ENCODE measurements at regions not wholly inside any gene's neighbourhood (a gene's known extent, or its start where the extent isn't known, plus 50 kb on each side); places are given as distances from the start of the nearest gene placed in this dataset.
"Not testable (repeated sequence)": the region's sequence is repeated elsewhere in the genome, so short reads cannot be mapped to it uniquely, and the experiment has no call there.

DNA sequence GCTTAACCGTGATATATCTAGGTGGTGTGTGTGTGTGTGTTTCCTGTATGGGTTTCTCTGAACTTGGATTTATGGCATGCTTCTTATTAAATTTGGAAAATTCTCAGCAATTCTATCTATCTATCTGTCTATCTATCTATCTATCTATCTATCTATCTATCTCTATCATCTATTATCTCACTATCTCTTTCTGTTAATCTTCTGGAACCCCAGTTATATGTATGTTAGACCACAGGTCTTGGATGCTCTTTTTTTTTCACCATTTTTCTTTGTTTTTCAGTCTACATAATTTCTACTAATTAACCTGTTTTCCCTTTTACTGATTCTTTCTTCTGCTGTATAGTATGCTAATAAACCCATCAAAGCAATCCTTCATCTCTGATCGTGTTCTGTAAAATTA lies 538.0 kb downstream of the PTPRU start:
- DNase-seq = no peak

DNA sequence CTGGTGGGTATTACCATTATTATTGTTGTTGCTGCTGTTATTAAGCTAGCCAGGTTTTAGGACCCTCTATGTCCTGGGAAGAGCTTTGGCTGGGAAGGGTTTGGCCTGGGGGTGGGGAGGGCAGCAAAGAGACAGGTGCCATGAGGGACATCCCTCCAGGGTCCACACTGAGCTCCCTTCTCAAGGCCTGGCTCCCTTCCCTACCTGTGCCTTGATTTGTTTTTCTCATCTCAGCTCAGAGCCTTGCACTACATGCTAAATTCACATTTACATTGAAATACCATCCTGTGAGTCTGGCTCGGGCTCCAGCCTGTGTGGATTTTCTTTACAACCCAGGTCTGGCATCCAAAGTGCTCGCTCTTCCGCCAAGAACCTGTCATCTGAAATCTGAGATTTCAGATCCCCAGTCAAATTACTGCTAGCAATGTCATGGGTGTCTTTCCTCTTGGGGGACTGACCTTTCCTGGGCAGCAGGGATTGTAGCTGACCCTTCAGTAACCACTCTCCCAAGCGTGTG lies 536.3 kb downstream of the PTPRU start:
- DNase-seq = no peak

DNA sequence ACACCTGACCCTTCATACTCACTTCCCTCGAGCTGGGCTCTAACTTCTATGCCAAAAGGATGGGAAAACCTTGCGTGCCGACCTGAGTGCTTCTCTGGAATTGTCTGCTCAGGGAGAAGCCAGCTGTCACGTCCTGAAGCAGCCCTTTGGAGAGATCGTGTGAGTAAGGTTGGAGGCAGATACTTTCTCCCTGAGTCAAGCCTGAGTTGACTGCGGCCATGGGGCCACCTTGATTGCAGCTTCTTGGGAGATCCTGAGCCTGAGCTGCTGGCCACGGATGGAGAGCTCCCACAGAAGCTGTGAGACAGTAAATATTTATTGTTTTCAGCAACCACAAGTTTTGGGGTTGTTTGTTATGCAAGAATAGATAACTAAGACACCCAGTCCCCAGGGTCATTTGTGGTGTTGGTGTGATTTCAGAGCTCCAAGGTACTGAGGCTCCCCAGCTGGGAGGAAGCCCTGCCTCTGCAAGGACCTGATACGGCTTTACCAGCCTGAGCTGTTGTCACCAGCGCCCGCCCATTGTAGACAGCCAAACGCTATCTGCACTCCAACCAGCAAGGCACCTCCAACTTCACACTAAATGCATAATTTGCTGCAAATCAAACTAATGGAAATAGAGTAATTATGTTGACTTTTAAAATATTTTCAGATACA lies 531.6 kb downstream of the PTPRU start:
- no peak for DNase-seq

DNA sequence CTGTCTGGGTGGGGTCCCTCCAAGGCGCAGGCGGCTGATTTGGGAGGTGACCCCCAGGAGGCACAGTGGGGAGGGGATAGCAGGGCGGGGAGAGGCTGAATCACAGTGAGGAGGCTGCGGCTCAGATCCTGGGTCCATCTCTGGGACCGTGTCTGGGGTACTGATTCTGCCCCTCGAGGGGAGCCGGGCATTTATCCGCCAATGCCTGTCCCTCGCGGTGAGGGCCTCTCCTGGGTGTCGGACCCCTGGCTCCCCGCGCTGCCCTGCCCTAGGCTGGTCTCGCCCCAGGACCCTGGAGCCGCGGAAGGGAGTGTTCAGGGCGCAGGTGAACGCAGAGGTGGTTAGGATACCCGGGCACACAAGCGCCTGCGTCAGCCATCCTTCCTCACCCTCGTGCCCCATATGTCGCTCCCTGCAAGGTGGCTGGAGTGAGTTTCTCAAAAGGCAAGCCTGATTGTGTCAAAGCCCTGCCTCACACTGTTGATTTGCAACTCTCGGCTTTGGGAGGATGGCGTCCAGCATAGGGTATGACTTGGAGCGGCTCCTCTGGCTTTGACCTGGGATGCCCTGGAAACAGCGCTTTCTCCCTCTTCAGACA lies 530.9 kb downstream of the PTPRU start:
- DNase-seq = no peak

DNA sequence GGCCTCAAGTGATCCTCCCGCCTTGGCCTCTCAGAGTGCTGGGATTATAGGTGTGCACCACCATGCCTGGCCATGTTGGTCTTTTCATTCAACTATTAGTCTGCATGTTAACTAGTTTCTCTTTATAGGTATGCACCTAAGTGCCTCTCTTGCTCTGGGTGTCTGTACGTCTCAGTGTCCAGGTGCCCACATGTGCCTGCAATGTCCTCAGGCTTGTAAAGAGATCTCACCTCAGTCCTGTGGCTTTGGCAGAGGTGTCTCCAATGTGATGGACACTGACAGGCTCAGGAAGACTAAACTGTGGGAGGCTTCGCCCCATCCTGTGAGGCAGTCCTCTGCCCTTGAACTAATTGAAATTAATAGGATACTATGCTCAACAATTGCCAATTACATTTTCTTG lies 526.3 kb downstream of the PTPRU start:
- no peak for DNase-seq

DNA sequence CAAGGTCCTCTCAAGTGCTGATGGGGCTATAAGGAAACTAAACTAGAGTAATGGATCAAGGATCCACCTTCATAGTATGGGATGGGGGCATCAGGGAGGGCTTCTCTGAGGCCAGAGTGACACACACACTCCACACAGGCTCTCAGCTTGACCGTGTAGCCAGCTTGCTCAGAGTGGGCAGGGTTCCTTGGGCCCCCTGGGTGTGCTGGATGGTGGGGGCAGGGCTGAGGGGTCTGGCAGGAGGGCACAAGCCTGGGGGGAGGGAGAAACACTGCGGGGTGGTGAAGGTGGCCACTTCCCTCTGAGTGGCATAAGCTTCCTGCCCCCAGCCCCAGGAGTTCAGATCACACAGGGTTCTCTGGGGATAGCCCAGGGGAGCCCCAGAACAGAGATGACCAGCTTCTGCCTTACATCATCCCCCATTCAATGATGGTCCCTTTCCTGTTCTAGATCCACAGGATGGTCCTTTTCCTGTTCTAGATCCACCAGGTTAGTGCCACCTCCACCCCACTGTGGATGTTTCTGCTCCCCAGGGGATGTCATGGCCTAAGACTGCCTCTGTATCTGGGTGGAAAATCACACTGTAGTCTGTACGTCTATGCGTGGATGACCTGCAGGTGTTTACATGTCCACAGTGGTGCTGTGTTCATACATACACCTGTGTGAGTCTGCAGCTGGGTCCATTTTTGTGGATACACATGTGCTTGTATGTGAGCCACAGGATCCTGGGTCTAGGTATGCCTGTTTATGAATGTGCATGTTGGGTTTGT lies 525.0 kb downstream of the PTPRU start:
- no peak for DNase-seq

DNA sequence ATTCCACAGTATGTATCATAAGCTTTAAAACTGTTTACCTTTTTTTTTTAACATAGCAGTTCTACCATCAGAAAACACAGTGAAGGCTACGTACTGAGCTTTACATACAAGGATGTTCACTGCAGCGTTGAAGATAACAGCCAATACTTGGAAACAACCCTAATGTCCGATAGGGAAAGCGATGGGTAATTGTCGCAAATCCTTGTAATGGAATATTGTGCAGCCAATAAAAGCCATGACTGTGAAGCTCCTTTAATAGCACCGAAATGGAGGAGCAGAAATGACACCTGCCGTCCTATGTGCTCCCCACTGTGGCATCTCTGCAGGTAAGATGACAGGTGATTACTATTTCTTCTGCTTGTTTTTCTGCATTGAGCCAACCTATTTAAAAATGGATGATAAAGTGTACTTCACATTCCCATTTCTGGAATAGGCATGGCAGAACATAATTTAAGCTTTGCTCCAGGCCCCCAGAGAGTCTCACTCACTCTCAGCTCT lies 523.8 kb downstream of the PTPRU start:
- no peak for DNase-seq

DNA sequence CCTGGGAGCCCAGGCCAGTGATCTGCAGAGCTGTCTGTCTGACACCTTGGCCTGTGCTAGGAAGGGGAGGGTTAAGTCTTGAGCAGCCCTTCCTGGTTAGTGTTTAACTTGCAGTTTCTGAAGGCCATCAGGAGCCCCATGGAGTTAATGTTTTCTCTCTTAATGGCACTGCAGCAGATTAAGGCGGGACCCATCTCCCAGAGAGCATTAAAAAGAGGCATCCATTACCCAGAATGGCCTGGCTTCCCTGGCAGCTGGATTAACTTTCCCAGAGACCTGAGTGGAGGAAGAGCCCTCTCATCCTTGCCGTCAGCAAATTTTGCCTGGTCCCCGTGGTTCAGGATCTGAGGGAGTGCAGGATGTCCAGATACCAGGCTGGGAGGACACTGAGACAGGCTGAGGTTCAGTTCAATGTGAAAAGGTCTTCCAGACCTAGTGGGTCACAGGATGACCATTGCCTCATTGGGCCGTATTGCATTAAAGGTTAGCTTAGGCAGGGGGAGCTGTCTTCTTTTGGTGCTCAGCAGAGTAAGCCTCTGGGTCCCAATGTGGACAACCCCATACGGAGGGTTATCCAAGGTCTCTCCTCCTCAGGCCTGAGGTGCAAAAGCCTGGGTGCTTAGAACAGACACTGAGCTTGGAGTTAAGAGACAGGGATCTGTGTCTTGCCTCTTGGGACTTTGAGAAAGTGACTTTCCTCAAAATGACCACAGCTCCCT lies 522.6 kb downstream of the PTPRU start:
- no peak for DNase-seq

DNA sequence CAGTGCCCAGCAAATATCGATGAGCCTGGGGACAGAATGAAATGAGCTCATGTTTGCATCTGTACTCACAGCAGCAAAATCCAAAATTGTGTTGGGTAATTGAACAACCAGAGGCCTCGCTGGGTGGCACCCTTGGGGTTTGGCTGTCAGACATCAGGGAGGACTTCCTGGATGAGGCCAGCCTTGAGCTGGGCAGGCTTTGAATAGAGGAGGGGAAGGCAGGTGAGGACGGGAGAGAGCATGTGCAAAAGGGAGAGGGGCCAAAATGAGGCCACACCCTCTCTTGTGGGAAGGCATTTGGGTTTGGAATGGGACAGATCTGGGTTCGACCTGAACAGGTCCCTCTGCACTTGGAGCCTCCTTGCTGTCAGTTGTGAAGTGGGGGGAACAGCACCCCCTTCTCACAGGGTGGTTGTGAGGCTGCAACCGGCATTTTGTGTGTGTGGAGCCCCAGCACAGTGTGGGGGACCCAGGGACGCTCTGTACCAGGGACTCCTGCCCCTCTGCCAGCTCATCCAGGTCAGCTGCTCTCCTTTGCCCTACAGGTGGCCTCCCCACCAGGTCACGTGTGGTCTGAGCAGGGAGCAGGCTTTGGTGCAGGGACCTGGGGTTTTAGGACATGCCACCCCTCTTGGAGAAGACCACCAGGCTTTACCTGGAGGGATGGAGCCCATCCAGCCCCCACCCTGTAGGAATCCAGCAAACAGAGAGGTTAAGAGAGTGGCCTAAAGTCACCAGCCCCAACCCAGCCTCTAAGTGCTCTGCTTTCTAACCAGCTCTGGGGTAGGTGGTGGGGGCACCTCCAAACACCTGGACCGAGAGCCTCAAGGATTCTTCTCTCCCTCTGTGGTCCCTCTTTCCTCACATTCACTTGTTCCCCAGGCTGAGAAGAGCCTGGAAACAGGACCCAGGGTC lies 521.8 kb downstream of the PTPRU start:
- no peak for DNase-seq

DNA sequence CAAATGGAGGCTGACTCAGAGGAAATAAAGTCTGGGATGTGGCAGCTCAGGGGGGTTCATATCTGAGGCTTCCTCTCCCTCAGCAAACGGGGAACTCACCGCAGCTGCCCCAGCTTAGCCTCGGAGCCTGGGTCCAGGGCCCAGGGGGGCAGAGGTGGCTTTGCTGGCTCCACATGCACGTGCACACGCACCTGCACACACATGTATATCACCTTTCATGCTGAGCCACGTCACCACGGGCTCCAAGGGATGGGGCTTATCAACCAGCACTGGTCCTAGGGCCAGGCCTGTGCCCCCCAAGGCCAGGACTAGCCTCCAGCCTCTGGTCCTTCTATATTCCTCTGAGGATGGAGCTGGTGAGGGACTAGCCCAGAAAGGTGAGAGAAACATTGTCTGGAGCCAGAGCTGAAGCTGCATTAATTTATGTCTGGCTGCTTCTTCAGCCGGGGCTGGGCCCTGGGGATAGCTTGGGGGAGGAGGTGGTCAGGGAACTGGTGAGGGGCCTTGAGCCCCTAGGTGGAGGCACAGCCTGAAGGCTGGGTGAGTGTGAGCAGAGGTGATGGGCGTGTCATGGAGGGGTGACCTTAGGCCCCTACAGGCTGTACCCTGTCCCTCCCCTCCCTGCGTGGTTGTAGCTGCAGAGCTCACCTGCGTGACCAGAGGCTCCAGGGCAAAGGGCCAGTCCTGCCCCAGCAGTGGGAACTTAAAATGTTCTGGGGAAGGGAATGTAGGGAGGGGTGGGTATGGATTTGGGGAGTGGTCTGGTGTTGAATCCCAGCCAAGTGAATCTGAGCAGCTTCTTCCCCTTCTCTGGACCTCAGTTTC lies 520.8 kb downstream of the PTPRU start:
- DNase-seq = no peak

DNA sequence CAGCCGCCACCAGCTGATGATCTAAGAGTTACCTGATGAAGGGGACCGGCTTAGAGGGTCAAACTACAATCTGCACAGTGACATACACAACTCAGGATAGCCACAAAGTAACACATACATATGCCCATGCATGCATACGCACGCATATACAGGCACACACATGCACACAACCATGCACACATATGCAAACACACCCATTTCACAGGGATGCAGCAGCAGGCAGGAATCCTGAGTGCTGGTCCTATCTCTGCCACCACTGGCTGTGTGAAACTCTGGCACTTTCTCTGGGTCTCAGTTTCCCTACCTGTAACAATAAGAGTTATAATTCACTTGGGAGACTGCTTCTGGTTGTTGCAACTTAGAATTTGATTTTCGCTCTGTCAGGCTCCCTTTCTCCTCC lies 520.2 kb downstream of the PTPRU start:
- DNase-seq = no peak

DNA sequence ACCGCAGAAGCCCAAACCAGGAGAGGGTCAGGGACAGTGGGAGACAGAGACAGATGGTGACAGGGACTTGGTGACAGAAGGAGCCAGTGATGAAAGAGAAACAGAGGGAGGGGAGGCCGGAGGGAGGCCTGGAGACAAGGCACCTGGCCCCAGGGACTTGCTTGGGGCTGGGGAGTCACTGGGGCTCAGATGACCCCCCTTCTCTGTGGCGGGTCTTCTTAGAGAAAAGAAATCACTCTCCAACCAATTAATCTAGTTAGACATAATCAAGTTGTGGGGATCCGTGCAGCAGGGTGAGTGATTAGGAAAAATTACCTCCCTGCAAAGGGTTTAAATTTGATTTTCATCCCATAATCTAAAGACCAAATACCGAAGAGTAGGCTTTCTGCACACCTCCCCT lies 519.8 kb downstream of the PTPRU start:
- no peak for DNase-seq

DNA sequence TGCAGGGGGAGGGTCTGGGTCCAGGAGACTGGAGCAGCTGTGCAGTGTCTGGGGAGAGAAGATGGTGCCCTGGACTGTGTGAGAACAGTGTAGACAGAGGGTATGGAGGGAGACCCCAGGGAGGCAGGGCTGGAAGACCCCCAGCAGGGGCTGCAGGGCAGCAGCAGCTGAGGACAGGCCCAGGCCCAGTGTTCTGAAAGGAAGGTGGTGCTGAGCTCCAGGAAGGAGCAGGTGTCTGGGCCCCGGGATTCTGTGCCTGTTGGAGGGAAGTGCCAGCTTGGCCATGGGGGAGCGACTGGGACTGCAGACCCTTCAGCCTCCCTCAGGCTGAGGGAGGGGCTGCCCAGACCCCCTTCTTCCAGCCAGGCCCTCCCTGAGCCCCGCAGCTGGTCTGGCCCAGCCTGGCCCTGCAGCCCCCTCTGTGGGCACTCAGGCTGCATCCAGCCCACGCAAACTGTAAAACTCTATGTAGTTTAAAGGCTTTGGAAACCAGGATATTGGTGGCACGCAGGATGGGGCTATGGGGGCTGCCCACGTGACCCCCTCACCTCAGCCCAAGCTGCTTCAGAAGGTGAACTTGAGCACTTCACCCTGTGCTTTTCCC lies 519.2 kb downstream of the PTPRU start:
- not testable (repeated sequence) for DNase-seq

DNA sequence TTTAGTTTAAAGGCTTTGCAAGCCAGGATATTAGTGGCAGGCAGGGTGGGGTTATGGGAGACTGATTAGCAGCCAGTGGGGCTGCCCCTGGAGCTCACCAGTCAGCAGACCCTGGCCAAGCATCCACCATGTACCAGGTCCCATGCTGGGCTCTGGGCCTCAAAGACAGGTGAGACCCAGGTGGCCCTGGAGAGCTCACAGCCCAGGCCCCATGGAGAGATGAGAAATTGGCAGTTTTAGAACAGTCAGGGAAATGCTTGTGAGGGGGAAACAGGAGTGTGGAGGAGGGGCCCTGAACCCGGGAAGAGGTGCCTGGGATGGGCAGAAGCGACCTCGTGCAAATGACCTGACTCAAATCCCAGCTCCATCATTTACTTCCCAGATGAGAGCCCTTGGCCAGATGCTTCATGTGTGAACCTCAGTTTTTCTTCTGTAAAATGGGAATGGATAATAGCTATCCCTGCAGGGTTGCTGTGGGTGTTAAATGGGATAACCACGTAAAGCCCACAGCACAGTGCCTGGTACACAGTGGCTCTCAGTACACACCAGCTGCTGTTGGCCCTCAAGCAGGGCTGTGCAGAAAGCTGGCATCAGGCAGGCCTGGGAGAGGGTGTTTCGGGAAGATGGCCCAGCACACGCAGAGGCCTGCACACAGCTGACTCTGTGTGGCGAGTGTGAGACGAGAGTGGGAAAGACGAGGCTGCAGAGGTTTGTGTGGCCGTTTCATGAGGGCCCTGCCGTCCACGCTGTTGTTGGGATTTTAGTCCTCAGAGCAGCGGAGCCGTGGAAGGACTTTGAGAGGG lies 518.5 kb downstream of the PTPRU start:
- no peak for DNase-seq

DNA sequence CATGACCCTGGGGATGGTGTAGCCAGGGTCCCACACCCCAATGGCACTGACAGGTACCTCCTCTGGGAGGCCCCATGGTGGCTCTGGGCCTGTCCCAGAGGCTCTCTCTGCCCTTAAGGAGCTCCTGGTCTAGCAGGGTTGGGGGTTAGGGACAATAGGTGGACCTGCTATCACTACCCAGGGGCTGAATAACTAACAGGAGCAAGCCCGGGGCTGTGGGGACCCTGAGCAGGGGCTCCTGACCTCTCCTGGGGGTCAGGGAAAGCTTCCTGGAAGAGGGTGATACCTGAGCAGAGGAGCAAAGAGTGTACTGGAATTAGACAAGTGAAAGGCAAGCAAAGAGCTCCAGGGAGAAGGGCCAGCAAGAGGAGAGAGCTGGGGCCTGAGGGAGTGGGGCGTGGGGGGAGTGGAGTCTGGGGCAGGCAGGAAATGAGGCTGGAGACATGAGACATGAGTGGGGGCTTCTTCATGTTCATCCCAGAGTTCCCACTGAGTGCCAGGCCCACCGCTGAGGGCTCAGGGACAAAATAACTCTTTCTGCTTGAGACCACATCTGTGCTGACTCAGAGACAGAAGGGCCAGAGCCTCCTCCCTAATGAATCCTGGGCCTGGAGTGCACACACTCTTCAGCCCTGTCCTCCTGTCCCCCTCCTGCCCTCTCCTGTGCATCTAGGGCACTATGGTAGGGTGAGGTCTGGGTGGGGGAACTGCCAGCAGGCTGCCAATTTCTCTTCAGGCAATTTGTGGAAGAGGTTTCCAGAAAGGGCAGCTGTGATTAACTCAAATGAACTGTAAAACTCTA lies 517.6 kb downstream of the PTPRU start:
- no peak for DNase-seq

DNA sequence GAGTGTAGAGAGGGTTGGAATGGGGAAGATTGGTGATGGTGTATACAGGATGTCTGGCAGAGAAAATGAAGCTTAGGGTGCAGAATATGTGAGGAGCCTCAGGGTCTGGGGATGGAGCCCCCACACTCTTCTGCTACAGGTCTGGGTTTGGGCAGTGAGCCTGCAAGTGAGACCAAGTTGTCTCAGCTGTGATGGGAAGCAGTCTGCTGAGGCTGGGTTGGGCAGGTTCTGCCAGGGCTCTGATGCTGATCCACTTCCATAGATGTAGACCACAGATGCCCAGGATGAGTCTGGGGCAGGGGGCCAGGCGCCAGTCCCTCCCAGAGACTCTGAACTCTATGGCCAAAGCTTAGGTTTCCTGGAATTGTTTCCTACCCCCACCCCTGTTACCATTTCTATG lies 516.9 kb downstream of the PTPRU start:
- DNase-seq = no peak

DNA sequence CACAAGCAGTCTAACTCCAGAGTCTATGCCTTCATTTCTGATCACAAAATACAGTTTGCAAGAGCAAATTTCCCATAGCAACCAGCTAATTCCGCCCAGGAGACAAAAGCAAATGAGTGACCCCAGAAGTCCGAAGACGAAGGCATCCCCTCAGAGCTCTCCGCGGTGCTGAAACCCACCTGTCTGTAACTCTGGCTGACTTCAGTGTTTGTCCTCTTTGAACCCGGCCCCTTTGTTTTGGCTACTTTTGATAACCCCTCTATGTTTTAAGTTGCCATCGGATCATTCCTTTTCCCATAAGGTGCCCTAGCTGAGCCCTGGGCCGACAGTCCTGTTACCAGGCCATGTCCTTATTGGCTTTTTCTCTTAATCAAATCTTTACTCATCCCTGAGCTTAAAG lies 515.8 kb downstream of the PTPRU start:
- DNase-seq = no peak

DNA sequence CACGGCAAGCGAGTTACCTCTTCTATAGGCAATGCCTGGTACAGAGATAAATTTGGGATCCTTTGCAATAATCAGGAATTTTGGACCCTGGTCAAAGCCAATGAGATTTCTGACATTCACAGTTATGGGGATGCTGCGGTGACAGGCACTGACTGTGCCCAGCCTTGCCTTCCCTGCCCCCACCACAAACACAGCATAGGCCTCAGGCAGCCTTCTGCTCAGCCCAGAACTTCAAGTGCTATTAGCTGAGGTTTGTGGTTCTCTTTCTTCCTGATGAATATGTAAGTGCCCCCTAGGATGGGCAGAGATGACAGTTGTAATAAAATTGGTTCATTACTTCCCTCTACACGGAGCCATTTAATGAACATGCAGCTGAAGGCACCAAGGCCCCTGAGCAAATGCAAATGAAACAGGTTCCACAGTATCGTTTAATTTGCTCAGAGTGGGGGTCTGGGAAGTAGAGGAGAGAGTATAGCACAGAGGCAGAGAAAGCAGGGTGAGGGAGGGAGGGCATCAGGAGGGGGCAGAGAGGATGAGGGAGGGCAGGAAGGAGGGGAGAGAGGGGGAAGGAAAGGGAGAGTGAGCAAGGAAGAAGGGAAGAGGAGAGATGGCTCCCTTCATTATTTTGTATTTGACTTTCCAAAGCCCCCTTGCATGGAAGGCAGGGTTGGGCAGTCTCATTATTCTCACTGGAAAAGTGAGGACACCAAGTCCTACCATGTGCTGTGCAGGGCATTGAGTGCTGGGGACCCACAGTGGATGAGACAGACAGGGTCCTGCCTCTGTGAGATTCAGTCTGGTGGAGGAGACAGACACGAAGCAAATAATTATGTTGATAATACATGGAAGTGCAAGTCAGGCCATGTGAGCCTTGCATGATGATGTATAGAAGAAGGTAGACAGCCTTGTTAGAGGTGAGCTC lies 513.0 kb downstream of the PTPRU start:
- DNase-seq = no peak
